ENCODE measurements at regions not wholly inside any gene's neighbourhood (a gene's known extent, or its start where the extent isn't known, plus 50 kb on each side); places are given as distances from the start of the nearest gene placed in this dataset.

DNA sequence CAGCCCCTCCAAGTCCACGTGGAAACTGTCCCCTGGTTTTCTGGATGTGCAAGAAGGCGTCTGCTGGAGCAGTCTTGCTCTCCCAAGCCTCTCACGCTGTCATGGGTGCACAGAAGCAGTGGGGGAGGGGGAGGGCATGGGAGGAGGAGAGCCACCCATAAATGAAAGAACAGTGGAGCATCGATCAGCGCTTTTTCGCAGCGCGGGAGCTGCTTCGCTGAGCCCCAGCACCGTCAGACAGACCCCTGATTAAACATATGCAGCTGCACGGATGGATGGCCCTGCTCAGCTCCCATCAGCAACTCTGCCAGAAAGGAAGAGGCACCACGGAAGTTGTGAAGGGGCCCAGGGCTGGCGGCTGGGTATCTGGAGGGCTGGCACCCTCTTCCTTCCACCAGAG, 264.9 kb downstream of the UQCRFS1 start:
- no peaks in the 10 kb centered on the region for H3K9me3 ChIP-seq
- H3K27ac ChIP-seq: no peak overlapping the region
- no peaks in the 10 kb centered on the region for H3K4me1 ChIP-seq
- no peaks in the 10 kb centered on the region for H3K36me3 ChIP-seq (replicated peaks in 1 of 2; ENCODE audit: insufficient read depth in 1 of 2, low read depth in 2 of 2)
- TF ChIP-seq POLR2A (IDR thresholded peaks at IDR 0.05): no peak
- TF ChIP-seq, protein P1, sequence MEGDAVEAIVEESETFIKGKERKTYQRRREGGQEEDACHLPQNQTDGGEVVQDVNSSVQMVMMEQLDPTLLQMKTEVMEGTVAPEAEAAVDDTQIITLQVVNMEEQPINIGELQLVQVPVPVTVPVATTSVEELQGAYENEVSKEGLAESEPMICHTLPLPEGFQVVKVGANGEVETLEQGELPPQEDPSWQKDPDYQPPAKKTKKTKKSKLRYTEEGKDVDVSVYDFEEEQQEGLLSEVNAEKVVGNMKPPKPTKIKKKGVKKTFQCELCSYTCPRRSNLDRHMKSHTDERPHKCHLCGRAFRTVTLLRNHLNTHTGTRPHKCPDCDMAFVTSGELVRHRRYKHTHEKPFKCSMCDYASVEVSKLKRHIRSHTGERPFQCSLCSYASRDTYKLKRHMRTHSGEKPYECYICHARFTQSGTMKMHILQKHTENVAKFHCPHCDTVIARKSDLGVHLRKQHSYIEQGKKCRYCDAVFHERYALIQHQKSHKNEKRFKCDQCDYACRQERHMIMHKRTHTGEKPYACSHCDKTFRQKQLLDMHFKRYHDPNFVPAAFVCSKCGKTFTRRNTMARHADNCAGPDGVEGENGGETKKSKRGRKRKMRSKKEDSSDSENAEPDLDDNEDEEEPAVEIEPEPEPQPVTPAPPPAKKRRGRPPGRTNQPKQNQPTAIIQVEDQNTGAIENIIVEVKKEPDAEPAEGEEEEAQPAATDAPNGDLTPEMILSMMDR (IDR thresholded peaks at IDR 0.05): no peak
- ATAC-seq: no peak
- H3K4me3 ChIP-seq: no peak overlapping the region
- intact Hi-C loops (cut with DNase I): no loop called here
- DNase-seq: no peak
- peaks cover 0 to 4% of the 10 kb centered on the region in 2 donors for H3K27me3 ChIP-seq
- 44 to 50% methylated on average over 13 of the region's 13 CpGs for WGBS, 2 donors

DNA sequence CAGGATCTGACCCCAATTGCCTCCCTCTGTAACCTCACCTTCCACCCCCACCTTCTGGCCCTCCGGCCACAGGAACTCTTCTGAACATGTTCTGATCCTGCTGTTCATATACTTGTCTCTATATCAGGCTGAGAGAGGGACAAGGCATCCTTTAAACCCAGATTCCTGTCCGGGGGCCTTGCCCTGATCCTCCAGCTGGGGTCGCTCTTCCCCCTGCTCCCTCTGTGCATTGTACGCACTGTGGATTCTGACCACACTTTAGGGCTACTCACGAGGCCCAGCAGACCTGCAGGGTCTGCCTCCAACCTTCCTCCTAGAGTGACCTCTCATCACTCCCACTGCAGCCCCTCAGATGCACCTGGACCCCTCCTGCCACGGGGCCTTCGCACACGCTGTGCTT, 269.3 kb downstream of the UQCRFS1 start:
- TF ChIP-seq POLR2A (IDR thresholded peaks at IDR 0.05): no peak
- TF ChIP-seq, protein P1 (IDR thresholded peaks at IDR 0.05): no peak
- WGBS, 2 donors: 66 to 72% methylated on average over 8 of the region's 8 CpGs
- intact Hi-C loops (cut with DNase I): no loop called here
- no peak overlapping the region for H3K4me3 ChIP-seq
- H3K4me1 ChIP-seq: no peaks in the 10 kb centered on the region
- ATAC-seq (no peak), DNase-seq (no peak)
- no peaks in the 10 kb centered on the region for H3K9me3 ChIP-seq
- H3K27ac ChIP-seq: no peak overlapping the region
- peaks cover 0 to 8% of the 10 kb centered on the region in 2 donors for H3K27me3 ChIP-seq
- H3K36me3 ChIP-seq (replicated peaks in 1 of 2; ENCODE audit: insufficient read depth in 1 of 2, low read depth in 2 of 2): no peaks in the 10 kb centered on the region

DNA sequence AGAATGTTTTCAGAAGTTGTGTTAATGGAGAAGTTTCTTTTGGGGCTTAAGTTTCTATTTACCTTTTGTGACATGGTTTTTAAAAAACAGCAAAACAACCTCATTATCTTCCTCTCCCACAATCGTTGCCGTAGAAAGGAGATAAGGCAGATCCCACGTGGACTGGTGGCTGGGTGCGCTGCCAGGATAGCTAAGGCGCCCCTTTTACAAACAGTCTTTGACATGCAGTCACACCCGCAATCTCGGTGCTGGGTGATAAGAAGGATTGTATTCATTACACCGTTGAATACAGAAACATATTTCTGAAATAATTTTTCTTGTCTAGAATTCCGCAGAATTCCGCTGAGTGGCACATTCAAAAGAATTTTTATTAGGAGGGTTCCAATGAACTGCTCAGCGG, 271.1 kb downstream of the UQCRFS1 start:
- ATAC-seq (no peak), DNase-seq (no peak)
- Histone ChIP-seq H3K4me1 (no peaks in the 10 kb centered on the region), H3K36me3 (replicated peaks in 1 of 2; ENCODE audit: insufficient read depth in 1 of 2, low read depth in 2 of 2) (no peaks in the 10 kb centered on the region), H3K9me3 (no peaks in the 10 kb centered on the region), H3K4me3 (no peak overlapping the region), H3K27me3 (peaks cover 0 to 8% of the 10 kb centered on the region in 2 donors), H3K27ac (no peak overlapping the region)
- TF ChIP-seq, protein P1 (IDR thresholded peaks at IDR 0.05): no peak
- no peak for TF ChIP-seq POLR2A (IDR thresholded peaks at IDR 0.05)
- WGBS, 2 donors: 29 to 32% methylated on average over 11 of the region's 11 CpGs
- intact Hi-C loops (cut with DNase I): no loop called here

DNA sequence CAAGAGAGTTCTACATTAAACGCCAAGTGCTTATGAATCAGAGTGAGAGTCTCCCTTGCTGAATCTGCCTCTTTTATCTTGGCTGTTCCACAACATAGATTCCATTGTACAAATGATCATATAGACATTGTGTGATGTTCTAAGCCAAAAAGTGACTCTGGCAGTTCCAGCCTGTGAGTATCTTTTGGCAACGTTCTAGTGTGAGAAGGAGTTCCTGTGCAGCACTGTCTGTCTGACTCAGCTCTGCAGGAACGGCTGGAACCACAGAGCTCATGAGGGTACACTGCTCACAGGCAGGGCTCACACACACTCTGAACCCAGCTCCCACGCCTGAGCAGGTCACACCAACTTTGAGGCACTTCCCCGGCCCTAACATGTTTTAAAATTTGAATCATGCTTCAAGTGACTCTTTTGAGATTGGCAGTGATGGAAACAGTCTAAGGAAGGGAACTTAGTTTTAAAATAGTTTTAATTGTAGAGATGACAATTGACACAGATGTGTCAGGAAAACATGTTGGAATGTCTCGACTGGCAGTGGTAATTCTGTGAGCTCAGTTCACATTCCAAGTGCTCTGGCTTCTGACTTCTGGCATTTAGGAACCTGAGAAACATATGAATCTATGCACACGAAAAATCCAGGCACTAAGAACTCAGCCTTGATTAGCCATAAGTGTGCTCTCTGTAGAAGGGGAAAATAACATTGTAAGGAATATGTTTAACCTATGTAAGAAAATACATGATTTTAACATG, 272.0 kb downstream of the UQCRFS1 start:
- Histone ChIP-seq H3K4me1 (no peaks in the 10 kb centered on the region), H3K27me3 (peaks cover 0 to 8% of the 10 kb centered on the region in 2 donors), H3K9me3 (no peaks in the 10 kb centered on the region), H3K27ac (no peak overlapping the region), H3K36me3 (replicated peaks in 1 of 2; ENCODE audit: insufficient read depth in 1 of 2, low read depth in 2 of 2) (no peaks in the 10 kb centered on the region), H3K4me3 (no peak overlapping the region)
- no peak for TF ChIP-seq POLR2A (IDR thresholded peaks at IDR 0.05)
- TF ChIP-seq, protein P1 (IDR thresholded peaks at IDR 0.05): no peak
- ATAC-seq (no peak), DNase-seq (no peak)
- WGBS, 2 donors: 40 to 41% methylated on average over 7 of the region's 7 CpGs
- intact Hi-C loops (cut with DNase I): no loop called here

DNA sequence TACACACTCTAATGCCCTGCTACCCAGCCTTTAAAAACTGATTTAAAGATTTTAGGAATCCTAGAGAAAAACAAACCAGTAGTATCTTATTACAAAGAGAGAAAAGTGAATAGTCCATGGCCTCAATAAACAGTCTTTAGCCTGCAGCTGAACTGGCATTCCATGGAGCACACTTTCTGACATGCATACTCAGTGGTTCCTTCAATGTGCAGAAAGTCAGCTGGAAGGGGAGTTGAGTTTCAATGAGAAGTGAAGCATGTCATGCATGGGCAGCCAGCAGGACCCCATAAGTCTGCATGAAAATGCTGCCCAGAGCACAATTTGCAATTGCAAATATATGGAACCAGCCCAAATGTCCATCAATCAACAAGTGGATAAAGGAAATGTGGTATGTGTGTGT, 273.7 kb downstream of the UQCRFS1 start:
- ATAC-seq (no peak), DNase-seq (no peak)
- no peaks in the 10 kb centered on the region for H3K9me3 ChIP-seq
- peaks cover 0 to 8% of the 10 kb centered on the region in 2 donors for H3K27me3 ChIP-seq
- no peak overlapping the region for H3K4me3 ChIP-seq
- H3K27ac ChIP-seq: no peak overlapping the region
- no peak for TF ChIP-seq POLR2A (IDR thresholded peaks at IDR 0.05)
- TF ChIP-seq, protein P1 (IDR thresholded peaks at IDR 0.05): no peak
- H3K4me1 ChIP-seq: no peaks in the 10 kb centered on the region
- H3K36me3 ChIP-seq (replicated peaks in 1 of 2; ENCODE audit: insufficient read depth in 1 of 2, low read depth in 2 of 2): no peaks in the 10 kb centered on the region
- intact Hi-C loops (cut with DNase I): no loop called here
